ENCODE measurements at regions not wholly inside any gene's neighbourhood (a gene's known extent, or its start where the extent isn't known, plus 50 kb on each side); places are given as distances from the start of the nearest gene placed in this dataset.

DNA sequence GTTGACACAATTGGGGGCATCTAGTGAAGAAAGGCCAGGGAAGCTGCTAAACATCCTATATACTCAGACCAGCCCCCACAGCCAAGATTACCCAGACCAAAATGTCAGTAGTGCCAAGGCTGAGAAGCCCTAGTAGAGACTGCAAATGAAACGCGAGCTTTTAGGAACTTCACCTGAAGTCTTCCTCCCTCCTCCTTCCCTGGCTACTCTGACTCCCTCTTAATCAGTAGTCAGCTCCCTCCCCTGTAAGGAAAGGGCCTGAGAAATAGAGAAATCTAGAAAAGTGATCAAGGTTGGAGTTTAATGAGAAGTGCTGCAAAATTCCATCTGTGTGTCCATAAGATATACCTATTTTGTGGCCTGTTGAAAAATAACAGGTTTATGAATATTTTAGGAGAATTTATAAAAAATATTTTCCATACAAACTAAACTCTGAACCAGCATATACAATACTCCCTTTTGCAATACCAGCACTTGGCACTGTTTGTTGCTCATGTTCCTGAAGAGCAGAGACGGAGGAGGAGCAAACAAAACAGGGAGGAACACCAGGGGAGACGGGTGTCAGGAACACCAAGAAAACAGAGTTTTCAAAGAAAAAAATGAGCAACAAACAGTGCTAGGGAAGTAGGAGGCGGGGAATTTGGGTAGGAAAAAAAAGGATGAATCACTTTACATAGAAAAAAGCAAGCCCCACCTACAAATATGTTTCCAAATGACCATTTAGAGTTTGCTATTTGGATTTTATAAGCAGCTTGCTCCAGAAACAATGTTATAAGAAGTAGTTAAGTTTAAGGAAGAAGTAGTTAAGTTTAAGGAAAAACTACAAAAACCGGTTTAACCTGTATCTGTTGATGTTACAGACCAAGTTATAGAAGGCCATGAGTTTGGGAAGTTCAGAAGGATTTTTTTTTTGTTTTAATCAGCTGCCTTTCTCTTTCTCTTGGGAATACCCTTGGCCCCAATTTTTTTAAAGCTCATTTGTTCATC, 282.1 kb upstream of the GRIP1 start:
- no peaks in the 10 kb centered on the region for H3K79me2 ChIP-seq (ENCODE audit: insufficient read depth, low read length)
- no peak overlapping the region for H3K9ac ChIP-seq (ENCODE audit: low read depth, low read length)
- DNase-seq (no peak), ATAC-seq (ENCODE audit: insufficient read depth, low read depth) (no peak)
- no peak overlapping the region for H3K27ac ChIP-seq (ENCODE audit: low read length)
- H3K27me3 ChIP-seq (ENCODE audit: insufficient read depth, low read length, poor library complexity) = no peaks in the 10 kb centered on the region
- H3K36me3 ChIP-seq (ENCODE audit: insufficient read depth, low read length) = no peaks in the 10 kb centered on the region
- TF ChIP-seq EZH2 (IDR thresholded peaks at IDR 0.05; ENCODE audit: borderline replicate concordance, low read depth, low read length, severe bottlenecking) (no peak), CTCF (IDR thresholded peaks at IDR 0.05; ENCODE audit: borderline replicate concordance, extremely low read depth, low read length, poor library complexity, severe bottlenecking) (no peak)
- no peak overlapping the region for H2AFZ ChIP-seq (ENCODE audit: low read depth, low read length)
- H3K4me1 ChIP-seq (ENCODE audit: insufficient read depth, low read length) = peaks cover 17% of the 10 kb centered on the region
- H4K20me1 ChIP-seq (ENCODE audit: insufficient read depth, low read length) = no peaks in the 10 kb centered on the region
- no peak overlapping the region for H3K4me2 ChIP-seq (ENCODE audit: insufficient read depth, low read length)
- no peak overlapping the region for H3K4me3 ChIP-seq (ENCODE audit: low read depth in 1 of 2, low read length in 2 of 2)
- no peaks in the 10 kb centered on the region for H3K9me3 ChIP-seq (ENCODE audit: insufficient read depth, low read length, severe bottlenecking)

DNA sequence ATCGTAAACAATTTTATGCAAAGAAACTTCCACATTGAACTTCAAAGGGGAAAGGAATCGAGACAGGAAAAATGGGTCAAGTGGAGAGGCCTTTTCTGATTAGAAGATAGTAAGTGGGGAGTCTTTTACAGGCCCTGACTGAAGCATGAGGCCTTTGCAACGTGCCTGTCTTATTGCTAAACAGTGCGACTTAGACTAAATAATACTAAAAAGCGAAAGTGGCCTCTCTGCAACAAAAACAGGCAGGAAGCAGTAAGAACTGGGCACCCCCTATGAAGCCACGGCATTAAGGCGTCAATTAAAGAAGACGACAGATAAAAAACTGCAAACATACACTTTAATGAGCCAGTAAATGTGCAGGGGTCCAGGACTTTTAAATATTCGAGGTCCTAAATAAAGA, 283.4 kb upstream of the GRIP1 start:
- Histone ChIP-seq H3K9me3 (ENCODE audit: insufficient read depth, low read length, severe bottlenecking) (no peaks in the 10 kb centered on the region), H3K79me2 (ENCODE audit: insufficient read depth, low read length) (no peaks in the 10 kb centered on the region), H3K4me1 (ENCODE audit: insufficient read depth, low read length) (peaks cover 17% of the 10 kb centered on the region), H3K9ac (ENCODE audit: low read depth, low read length) (no peak overlapping the region), H3K27me3 (ENCODE audit: insufficient read depth, low read length, poor library complexity) (no peaks in the 10 kb centered on the region), H2AFZ (ENCODE audit: low read depth, low read length) (no peak overlapping the region), H3K4me3 (ENCODE audit: low read depth in 1 of 2, low read length in 2 of 2) (no peak overlapping the region), H3K4me2 (ENCODE audit: insufficient read depth, low read length) (no peak overlapping the region), H3K36me3 (ENCODE audit: insufficient read depth, low read length) (no peaks in the 10 kb centered on the region), H4K20me1 (ENCODE audit: insufficient read depth, low read length) (no peaks in the 10 kb centered on the region), H3K27ac (ENCODE audit: low read length) (no peak overlapping the region)
- TF ChIP-seq EZH2 (IDR thresholded peaks at IDR 0.05; ENCODE audit: borderline replicate concordance, low read depth, low read length, severe bottlenecking) (no peak), CTCF (IDR thresholded peaks at IDR 0.05; ENCODE audit: borderline replicate concordance, extremely low read depth, low read length, poor library complexity, severe bottlenecking) (no peak)
- no peak for ATAC-seq (ENCODE audit: insufficient read depth, low read depth)
- no peak for DNase-seq

GRCh38 chr12:66963901-66964300, 285.0 kb upstream of the GRIP1 start:
- H3K9me3 ChIP-seq (ENCODE audit: insufficient read depth, low read length, severe bottlenecking) = no peaks in the 10 kb centered on the region
- no peaks in the 10 kb centered on the region for H3K79me2 ChIP-seq (ENCODE audit: insufficient read depth, low read length)
- H2AFZ ChIP-seq (ENCODE audit: low read depth, low read length) = no peak overlapping the region
- H4K20me1 ChIP-seq (ENCODE audit: insufficient read depth, low read length) = no peaks in the 10 kb centered on the region
- H3K27ac ChIP-seq (ENCODE audit: low read length) = no peak overlapping the region
- H3K4me3 ChIP-seq (ENCODE audit: low read depth in 1 of 2, low read length in 2 of 2) = no peak overlapping the region
- ATAC-seq (ENCODE audit: insufficient read depth, low read depth) (no peak), DNase-seq (no peak)
- no peaks in the 10 kb centered on the region for H3K27me3 ChIP-seq (ENCODE audit: insufficient read depth, low read length, poor library complexity)
- H3K4me2 ChIP-seq (ENCODE audit: insufficient read depth, low read length) = no peak overlapping the region
- no peak overlapping the region for H3K9ac ChIP-seq (ENCODE audit: low read depth, low read length)
- no peak for TF ChIP-seq EZH2 (IDR thresholded peaks at IDR 0.05; ENCODE audit: borderline replicate concordance, low read depth, low read length, severe bottlenecking)
- no peak for TF ChIP-seq CTCF (IDR thresholded peaks at IDR 0.05; ENCODE audit: borderline replicate concordance, extremely low read depth, low read length, poor library complexity, severe bottlenecking)
- H3K4me1 ChIP-seq (ENCODE audit: insufficient read depth, low read length) = peaks cover 17% of the 10 kb centered on the region
- H3K36me3 ChIP-seq (ENCODE audit: insufficient read depth, low read length) = no peaks in the 10 kb centered on the region
